ENCODE measurements at regions not wholly inside any gene's neighbourhood (a gene's known extent, or its start where the extent isn't known, plus 50 kb on each side); places are given as distances from the start of the nearest gene placed in this dataset.

GRCh38 chr10:75331081-75331480 is 70.5 kb downstream of the ZNF503 start:
- no peaks in the 10 kb centered on the region for H3K36me3 Mint-ChIP-seq
- ChIA-PET CTCF (ENCODE audit: partially characterized antibody) (no interaction called here), POLR2A (ENCODE audit: partially characterized antibody) (no interaction called here)
- H3K9me3 Mint-ChIP-seq, result peaks cover 0 to 9% (median 2%) of the 10 kb centered on the region in 8 donors
- no peak overlapping the region for H3K4me3 Mint-ChIP-seq
- no peaks in the 10 kb centered on the region for H3K4me1 Mint-ChIP-seq
- H3K27ac Mint-ChIP-seq, result no peak overlapping the region
- H3K36me3 ChIP-seq (ENCODE audit: insufficient read depth, low read length), result no peaks in the 10 kb centered on the region
- H3K4me3 ChIP-seq (ENCODE audit: low read length in 2 of 2), result no peak overlapping the region
- H3K27ac ChIP-seq (ENCODE audit: low read depth, low read length), result no peak overlapping the region
- no peaks in the 10 kb centered on the region for H3K27me3 ChIP-seq (ENCODE audit: insufficient read depth, low read length)
- H3K9me3 ChIP-seq (ENCODE audit: control insufficient read depth in 1 of 2, low read length in 2 of 2), result no peaks in the 10 kb centered on the region
- intact Hi-C loops (cut with micrococcal nuclease), result no loop called here
- no peaks in the 10 kb centered on the region for H3K4me1 ChIP-seq (ENCODE audit: insufficient read depth, low read length)
- H3K27me3 Mint-ChIP-seq, result peaks cover 6 to 17% of the 10 kb centered on the region in 2 donors
- DNase-seq, result no peak

DNA sequence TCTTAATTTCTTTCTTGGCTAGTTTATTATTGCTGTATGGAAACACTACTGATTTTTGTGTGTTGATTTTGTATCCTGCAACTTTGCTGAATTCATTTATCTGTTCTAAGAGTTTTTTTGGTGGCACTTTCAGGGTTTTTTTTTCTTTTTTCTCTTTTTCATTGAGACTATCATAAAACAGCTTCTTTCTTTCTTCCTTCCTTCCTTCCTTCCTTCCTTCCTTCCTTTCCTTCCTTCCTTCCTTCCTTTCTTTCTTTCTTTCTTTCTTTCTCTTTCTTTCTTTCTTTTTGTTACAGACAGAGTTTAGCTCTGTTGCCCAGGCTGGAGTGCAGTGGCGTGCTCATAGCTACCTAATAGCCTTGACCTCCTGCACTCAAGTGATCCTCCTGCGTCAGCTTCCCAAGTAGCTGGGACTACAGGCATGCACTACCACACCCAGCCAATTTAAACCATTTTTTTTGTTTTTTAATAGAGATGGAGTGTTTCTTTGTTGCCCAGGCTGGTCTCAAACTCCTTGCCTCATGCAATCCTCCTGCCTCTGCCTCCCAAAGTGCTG is 72.3 kb downstream of the ZNF503 start:
- peaks cover 0 to 4% (median 2%) of the 10 kb centered on the region in 8 donors for H3K9me3 Mint-ChIP-seq
- Histone ChIP-seq H3K27ac (ENCODE audit: low read depth, low read length) (no peak overlapping the region), H3K27me3 (ENCODE audit: insufficient read depth, low read length) (no peaks in the 10 kb centered on the region), H3K4me1 (ENCODE audit: insufficient read depth, low read length) (no peaks in the 10 kb centered on the region), H3K9me3 (ENCODE audit: control insufficient read depth in 1 of 2, low read length in 2 of 2) (no peaks in the 10 kb centered on the region), H3K36me3 (ENCODE audit: insufficient read depth, low read length) (no peaks in the 10 kb centered on the region), H3K4me3 (ENCODE audit: low read length in 2 of 2) (no peak overlapping the region)
- POLR2A ChIA-PET (ENCODE audit: partially characterized antibody), result no interaction called here
- H3K27ac Mint-ChIP-seq, result no peak overlapping the region
- intact Hi-C loops (cut with micrococcal nuclease), result no loop called here
- H3K4me1 Mint-ChIP-seq, result no peaks in the 10 kb centered on the region
- peaks cover 7 to 17% of the 10 kb centered on the region in 2 donors for H3K27me3 Mint-ChIP-seq
- CTCF ChIA-PET (ENCODE audit: partially characterized antibody), result no interaction called here
- no peaks in the 10 kb centered on the region for H3K36me3 Mint-ChIP-seq
- no peak for DNase-seq
- no peak overlapping the region for H3K4me3 Mint-ChIP-seq

- Mint-ChIP-seq H3K4me1 (no peaks in the 10 kb centered on the region), H3K9me3 (peaks cover 0 to 17% (median 10%) of the 10 kb centered on the region in 8 donors), H3K27me3 (peaks cover 4 to 11% of the 10 kb centered on the region in 2 donors), H3K4me3 (no peak overlapping the region), H3K27ac (no peak overlapping the region), H3K36me3 (no peaks in the 10 kb centered on the region)
- no peak for DNase-seq
- POLR2A ChIA-PET (ENCODE audit: partially characterized antibody), result no interaction called here
- Histone ChIP-seq H3K4me1 (ENCODE audit: insufficient read depth, low read length) (no peaks in the 10 kb centered on the region), H3K4me3 (ENCODE audit: low read length in 2 of 2) (no peak overlapping the region), H3K9me3 (ENCODE audit: control insufficient read depth in 1 of 2, low read length in 2 of 2) (no peaks in the 10 kb centered on the region), H3K27ac (ENCODE audit: low read depth, low read length) (no peak overlapping the region), H3K27me3 (ENCODE audit: insufficient read depth, low read length) (no peaks in the 10 kb centered on the region), H3K36me3 (ENCODE audit: insufficient read depth, low read length) (no peaks in the 10 kb centered on the region)
- CTCF ChIA-PET (ENCODE audit: partially characterized antibody), result no interaction called here
- intact Hi-C loops (cut with micrococcal nuclease), result no loop called here
These were observed 75.3 kb downstream of the ZNF503 start for GRCh38 chr10:75326306-75326705.

- Mint-ChIP-seq H3K36me3 (peaks cover 0 to 3% of the 10 kb centered on the region in 2 donors), H3K9me3 (peaks cover 0 to 55% (median 43%) of the 10 kb centered on the region in 8 donors), H3K4me1 (no peaks in the 10 kb centered on the region), H3K27me3 (peaks cover 2 to 6% of the 10 kb centered on the region in 2 donors), H3K27ac (no peak overlapping the region), H3K4me3 (no peak overlapping the region)
- Histone ChIP-seq H3K27ac (ENCODE audit: low read depth, low read length) (no peak overlapping the region), H3K9me3 (ENCODE audit: control insufficient read depth in 1 of 2, low read length in 2 of 2) (peaks cover 0 to 5% of the 10 kb centered on the region in 2 donors), H3K4me1 (ENCODE audit: insufficient read depth, low read length) (no peaks in the 10 kb centered on the region), H3K4me3 (ENCODE audit: low read length in 2 of 2) (no peak overlapping the region), H3K36me3 (ENCODE audit: insufficient read depth, low read length) (no peaks in the 10 kb centered on the region), H3K27me3 (ENCODE audit: insufficient read depth, low read length) (no peaks in the 10 kb centered on the region)
- intact Hi-C loops (cut with micrococcal nuclease), result no loop called here
- DNase-seq, result no peak
- ChIA-PET POLR2A (ENCODE audit: partially characterized antibody) (no interaction called here), CTCF (ENCODE audit: partially characterized antibody) (no interaction called here)
These were observed 82.3 kb downstream of the ZNF503 start for GRCh38 chr10:75319274-75319673.

GRCh38 chr10:75314570-75314969 is 78.8 kb upstream of the COMTD1 start:
- CTCF ChIA-PET (ENCODE audit: partially characterized antibody), result no interaction called here
- no peaks in the 10 kb centered on the region for H3K27me3 ChIP-seq (ENCODE audit: insufficient read depth, low read length)
- H3K4me3 ChIP-seq (ENCODE audit: low read length in 2 of 2), result no peak overlapping the region
- peaks cover 0 to 4% of the 10 kb centered on the region in 2 donors for H3K36me3 Mint-ChIP-seq
- peaks cover 0 to 60% (median 40%) of the 10 kb centered on the region in 8 donors for H3K9me3 Mint-ChIP-seq
- no peaks in the 10 kb centered on the region for H3K9me3 ChIP-seq (ENCODE audit: control insufficient read depth in 1 of 2, low read length in 2 of 2)
- H3K36me3 ChIP-seq (ENCODE audit: insufficient read depth, low read length), result no peaks in the 10 kb centered on the region
- intact Hi-C loops (cut with micrococcal nuclease), result no loop called here
- no peak overlapping the region for H3K27ac ChIP-seq (ENCODE audit: low read depth, low read length)
- POLR2A ChIA-PET (ENCODE audit: partially characterized antibody), result no interaction called here
- H3K4me1 ChIP-seq (ENCODE audit: insufficient read depth, low read length), result no peaks in the 10 kb centered on the region
- no peaks in the 10 kb centered on the region for H3K4me1 Mint-ChIP-seq
- H3K27ac Mint-ChIP-seq, result no peak overlapping the region
- peaks cover 8 to 11% of the 10 kb centered on the region in 2 donors for H3K27me3 Mint-ChIP-seq
- no peak for DNase-seq
- peak overlapping the region in 1 of 8 donors; percentile 1 for H3K4me3 Mint-ChIP-seq

- intact Hi-C loops (cut with micrococcal nuclease), result no loop called here
- Histone ChIP-seq H3K36me3 (ENCODE audit: insufficient read depth, low read length) (no peaks in the 10 kb centered on the region), H3K27ac (ENCODE audit: low read depth, low read length) (no peak overlapping the region), H3K9me3 (ENCODE audit: control insufficient read depth in 1 of 2, low read length in 2 of 2) (no peaks in the 10 kb centered on the region), H3K4me1 (ENCODE audit: insufficient read depth, low read length) (no peaks in the 10 kb centered on the region), H3K4me3 (ENCODE audit: low read length in 2 of 2) (no peak overlapping the region), H3K27me3 (ENCODE audit: insufficient read depth, low read length) (no peaks in the 10 kb centered on the region)
- H3K4me1 Mint-ChIP-seq, result no peaks in the 10 kb centered on the region
- peaks cover 14 to 16% of the 10 kb centered on the region in 2 donors for H3K27me3 Mint-ChIP-seq
- no peak overlapping the region for H3K4me3 Mint-ChIP-seq
- peaks cover 0 to 46% (median 31%) of the 10 kb centered on the region in 8 donors for H3K9me3 Mint-ChIP-seq
- peaks cover 0 to 4% of the 10 kb centered on the region in 2 donors for H3K36me3 Mint-ChIP-seq
- H3K27ac Mint-ChIP-seq, result no peak overlapping the region
- CTCF ChIA-PET (ENCODE audit: partially characterized antibody), result no interaction called here
- POLR2A ChIA-PET (ENCODE audit: partially characterized antibody), result no interaction called here
- DNase-seq, result no peak
These were observed 76.7 kb upstream of the COMTD1 start for GRCh38 chr10:75312440-75312839.

DNA sequence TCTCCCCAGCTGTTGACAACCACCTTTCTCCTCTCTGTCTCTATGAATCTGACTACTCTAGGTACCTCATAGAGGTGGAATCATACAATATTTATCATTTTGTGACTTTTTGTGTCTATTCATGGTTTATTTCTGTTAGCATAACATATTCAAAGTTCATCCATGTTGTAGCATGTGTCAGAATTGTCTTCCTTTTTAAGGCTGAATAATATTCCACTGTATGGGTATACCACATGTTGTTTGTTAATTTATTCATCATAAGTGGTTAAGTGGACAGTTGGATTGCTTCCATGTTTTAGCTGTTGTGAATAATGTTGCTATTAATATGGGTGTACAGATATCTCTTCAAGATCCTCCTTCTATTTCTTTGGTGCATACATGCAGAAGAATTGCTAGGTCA is 69.9 kb upstream of the COMTD1 start:
- Histone ChIP-seq H3K27me3 (ENCODE audit: insufficient read depth, low read length) (no peaks in the 10 kb centered on the region), H3K36me3 (ENCODE audit: insufficient read depth, low read length) (no peaks in the 10 kb centered on the region), H3K27ac (ENCODE audit: low read depth, low read length) (no peak overlapping the region), H3K4me3 (ENCODE audit: low read length in 2 of 2) (no peak overlapping the region), H3K4me1 (ENCODE audit: insufficient read depth, low read length) (no peaks in the 10 kb centered on the region), H3K9me3 (ENCODE audit: control insufficient read depth in 1 of 2, low read length in 2 of 2) (peaks cover 0 to 9% of the 10 kb centered on the region in 2 donors)
- POLR2A ChIA-PET (ENCODE audit: partially characterized antibody), result no interaction called here
- Mint-ChIP-seq H3K9me3 (peaks cover 3 to 26% (median 13%) of the 10 kb centered on the region in 8 donors), H3K4me1 (peaks cover 0 to 4% (median 0%) of the 10 kb centered on the region in 4 donors), H3K27ac (no peak overlapping the region), H3K4me3 (no peak overlapping the region), H3K27me3 (peaks cover 11 to 12% of the 10 kb centered on the region in 2 donors), H3K36me3 (peaks cover 0 to 5% of the 10 kb centered on the region in 2 donors)
- CTCF ChIA-PET (ENCODE audit: partially characterized antibody), result no interaction called here
- intact Hi-C loops (cut with micrococcal nuclease), result no loop called here
- no peak for DNase-seq
